ENCODE measurements at regions not wholly inside any gene's neighbourhood (a gene's known extent, or its start where the extent isn't known, plus 50 kb on each side); places are given as distances from the start of the nearest gene placed in this dataset.
"Not testable (repeated sequence)": the region's sequence is repeated elsewhere in the genome, so short reads cannot be mapped to it uniquely, and the experiment has no call there.

DNA sequence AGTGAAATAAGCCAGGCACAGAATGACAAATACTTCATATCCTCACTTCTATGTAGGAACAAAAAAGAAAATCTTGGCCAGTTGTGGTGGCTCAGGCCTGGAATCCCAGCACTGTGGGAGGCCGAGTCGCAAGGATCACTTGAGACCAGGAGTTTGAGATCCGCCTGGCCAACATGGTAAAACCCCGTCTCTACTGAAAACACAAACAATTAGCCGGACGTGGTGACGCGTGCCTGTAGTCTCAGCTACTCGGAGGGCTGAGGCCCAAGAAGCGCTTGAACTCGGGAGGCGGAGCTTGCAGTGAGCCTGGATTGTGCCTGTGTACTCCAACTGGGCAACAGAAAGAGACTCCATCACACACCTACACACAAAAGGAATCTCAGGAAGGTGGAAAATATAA, 112.3 kb upstream of the HMX1 start:
- H2BK120ac ChIP-seq (ENCODE audit: low read depth, low read length, poor library complexity, severe bottlenecking); H3K4me1 Mint-ChIP-seq; H2AK5ac ChIP-seq (ENCODE audit: insufficient read length, low read length); H2AFZ ChIP-seq (ENCODE audit: low read length); H2BK15ac ChIP-seq (ENCODE audit: low read depth, low read length); H3K23ac ChIP-seq (ENCODE audit: insufficient read length, low read depth, low read length); H3K4me3 Mint-ChIP-seq; H3K4me2 ChIP-seq (ENCODE audit: insufficient read depth, insufficient read length, low read length); H3K27ac ChIP-seq (ENCODE audit: insufficient read length, low read depth, low read length); H2BK20ac ChIP-seq (ENCODE audit: low read depth, low read length, poor library complexity, severe bottlenecking); H3K27me3 ChIP-seq (ENCODE audit: insufficient read depth, low read length); H4K5ac ChIP-seq (ENCODE audit: insufficient read length, low read depth, low read length); H3K9ac ChIP-seq (ENCODE audit: extremely low read depth, insufficient read length, low read length); H3K23me2 ChIP-seq (ENCODE audit: insufficient read length, low read depth, low read length, poor library complexity, severe bottlenecking); H2BK12ac ChIP-seq (ENCODE audit: insufficient read length, low read depth, low read length); H2BK5ac ChIP-seq (ENCODE audit: insufficient read length, low read length); H3K9me3 ChIP-seq (ENCODE audit: control insufficient read depth, low read depth, low read length); DNase-seq; H3K79me1 ChIP-seq (ENCODE audit: insufficient read depth, low read depth, low read length, poor library complexity, severe bottlenecking); H3K14ac ChIP-seq (ENCODE audit: insufficient read depth, low read length); H3K56ac ChIP-seq (ENCODE audit: insufficient read length, low read depth, low read length); H3K4ac ChIP-seq (ENCODE audit: low read depth, low read length); H3K36me3 Mint-ChIP-seq (ENCODE audit: insufficient read depth in 1 of 3, low read depth in 3 of 3); H3T11ph ChIP-seq (ENCODE audit: low read length); H4K8ac ChIP-seq (replicated peaks; ENCODE audit: insufficient read length, low read depth, low read length); H3K27me3 Mint-ChIP-seq (ENCODE audit: low read depth); H4K91ac ChIP-seq (ENCODE audit: insufficient read length, low read depth, low read length); H4K20me1 ChIP-seq (ENCODE audit: control insufficient read depth, insufficient read depth, insufficient read length); H3K27ac Mint-ChIP-seq; H3K79me2 ChIP-seq (ENCODE audit: insufficient read depth, low read length); H3K18ac ChIP-seq (ENCODE audit: insufficient read length, low read depth, low read length); H3K4me1 ChIP-seq (ENCODE audit: insufficient read depth, low read length): not testable (repeated sequence)
- H3K9me3 Mint-ChIP-seq: peaks cover 21 to 81% of the 10 kb centered on the region in 2 experiments
- WGBS (ENCODE audit: extremely low coverage, insufficient read length, low lambda C conversion rate): no CpG with 5 or more reads among the region's 12 CpGs

DNA sequence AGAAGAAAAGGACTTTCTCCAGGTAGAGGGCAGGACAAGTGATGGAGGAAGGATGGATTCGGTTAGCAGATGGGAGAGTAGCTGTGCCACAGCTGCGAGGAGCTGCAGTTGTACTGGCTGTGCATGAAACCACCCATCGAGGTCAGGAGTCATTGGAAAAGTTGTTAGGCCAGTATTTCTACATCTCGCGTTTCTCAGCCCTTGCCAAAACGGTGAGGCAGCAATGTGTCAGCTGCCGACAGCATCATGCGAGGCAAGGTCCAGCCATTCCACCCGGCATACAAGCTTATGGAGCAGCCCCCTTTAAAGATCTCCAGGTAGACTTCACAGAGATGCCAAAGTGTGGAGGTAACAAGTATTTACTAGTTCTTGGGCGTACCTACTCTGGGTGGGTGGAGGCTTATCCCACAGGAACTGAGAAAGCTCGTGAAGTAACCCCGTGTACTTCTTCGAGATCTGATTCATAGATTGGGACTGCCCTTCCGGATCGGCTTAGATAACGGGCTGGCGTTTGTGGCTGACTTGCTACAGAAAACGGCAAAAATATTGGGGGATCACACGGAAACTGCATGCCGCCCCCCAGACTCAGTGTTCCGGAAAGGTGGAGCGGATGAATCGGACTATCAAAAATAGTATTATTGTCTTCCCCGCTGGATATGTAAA, 105.0 kb upstream of the HMX1 start:
- not testable (repeated sequence) for H3K9ac ChIP-seq (ENCODE audit: extremely low read depth, insufficient read length, low read length); H2BK5ac ChIP-seq (ENCODE audit: insufficient read length, low read length); H2AK5ac ChIP-seq (ENCODE audit: insufficient read length, low read length); H4K20me1 ChIP-seq (ENCODE audit: control insufficient read depth, insufficient read depth, insufficient read length); H3K4me3 Mint-ChIP-seq; H2BK120ac ChIP-seq (ENCODE audit: low read depth, low read length, poor library complexity, severe bottlenecking); H3K27me3 Mint-ChIP-seq (ENCODE audit: low read depth); H3K4me2 ChIP-seq (ENCODE audit: insufficient read depth, insufficient read length, low read length); H2BK20ac ChIP-seq (ENCODE audit: low read depth, low read length, poor library complexity, severe bottlenecking); H3K79me2 ChIP-seq (ENCODE audit: insufficient read depth, low read length); H3T11ph ChIP-seq (ENCODE audit: low read length); H4K5ac ChIP-seq (ENCODE audit: insufficient read length, low read depth, low read length); H3K4ac ChIP-seq (ENCODE audit: low read depth, low read length); H3K4me1 Mint-ChIP-seq; H3K14ac ChIP-seq (ENCODE audit: insufficient read depth, low read length); H3K18ac ChIP-seq (ENCODE audit: insufficient read length, low read depth, low read length); H3K27ac ChIP-seq (ENCODE audit: insufficient read length, low read depth, low read length); H3K9me3 ChIP-seq (ENCODE audit: control insufficient read depth, low read depth, low read length); H2BK12ac ChIP-seq (ENCODE audit: insufficient read length, low read depth, low read length); H2BK15ac ChIP-seq (ENCODE audit: low read depth, low read length); H3K4me1 ChIP-seq (ENCODE audit: insufficient read depth, low read length); H4K8ac ChIP-seq (replicated peaks; ENCODE audit: insufficient read length, low read depth, low read length); H3K23me2 ChIP-seq (ENCODE audit: insufficient read length, low read depth, low read length, poor library complexity, severe bottlenecking); DNase-seq; H3K23ac ChIP-seq (ENCODE audit: insufficient read length, low read depth, low read length); H4K91ac ChIP-seq (ENCODE audit: insufficient read length, low read depth, low read length); H3K27me3 ChIP-seq (ENCODE audit: insufficient read depth, low read length); H3K79me1 ChIP-seq (ENCODE audit: insufficient read depth, low read depth, low read length, poor library complexity, severe bottlenecking); H2AFZ ChIP-seq (ENCODE audit: low read length); H3K27ac Mint-ChIP-seq; H3K56ac ChIP-seq (ENCODE audit: insufficient read length, low read depth, low read length); H3K36me3 Mint-ChIP-seq (ENCODE audit: insufficient read depth in 1 of 3, low read depth in 3 of 3)
- H3K9me3 Mint-ChIP-seq: peaks cover 24 to 60% of the 10 kb centered on the region in 2 experiments
- whole genome bisulfite sequencing (ENCODE audit: extremely low coverage, insufficient read length, low lambda C conversion rate): no CpG with 5 or more reads among the region's 24 CpGs

Data from H9 (cell line).